HG03135 (cell line): ENCODE measurements at regions not wholly inside any gene's neighbourhood (a gene's known extent, or its start where the extent isn't known, plus 50 kb on each side); places are given as distances from the start of the nearest gene placed in this dataset.
"Not testable (repeated sequence)": the region's sequence is repeated elsewhere in the genome, so short reads cannot be mapped to it uniquely, and the experiment has no call there.

Source experiments
- ATAC-seq: cut with Tn5 transposase; IDR thresholded peaks from one replicate; pipeline ENCODE4 v1.9.1; 2021; ENCODE audit warnings: mild to moderate bottlenecking, moderate library complexity; ENCODE audit not compliant: unreplicated experiment

DNA sequence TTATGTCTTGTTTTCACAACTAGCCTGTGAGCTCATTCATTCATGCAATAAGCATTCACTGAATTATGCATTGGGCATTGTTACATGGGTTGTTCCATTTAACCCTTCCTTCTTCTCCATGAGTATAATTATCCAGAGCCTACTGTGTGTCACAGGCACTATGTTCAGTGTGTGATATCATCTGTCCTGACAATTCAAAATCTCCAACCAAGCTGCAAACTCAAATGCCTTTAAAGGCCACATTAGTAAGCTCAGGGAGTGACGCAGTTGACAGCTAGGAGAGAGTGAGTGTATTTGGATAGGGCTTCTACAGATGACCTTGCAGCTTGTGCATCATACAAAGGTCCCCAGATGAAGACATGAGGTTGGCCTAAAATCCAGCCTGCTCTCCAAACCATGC, 289.5 kb downstream of the OMA1 start:
- ATAC-seq: no peak

DNA sequence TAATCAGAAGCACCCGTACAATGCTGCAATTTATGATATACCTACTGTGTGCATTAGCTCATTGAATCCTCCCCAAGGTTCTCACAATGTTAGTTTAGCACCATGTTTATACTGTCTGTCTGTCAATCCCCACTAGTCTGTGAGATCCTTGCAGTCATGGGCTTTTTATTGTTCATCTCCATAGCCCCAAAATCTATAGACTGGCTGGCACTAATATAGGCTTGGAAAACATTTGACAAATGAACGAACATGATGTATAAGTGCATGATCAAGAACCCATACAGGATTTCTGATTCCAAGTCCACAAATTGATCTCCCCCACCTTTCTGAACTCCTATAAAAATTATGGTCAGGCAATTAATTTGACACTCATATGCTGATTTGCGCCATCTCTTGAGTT, 290.0 kb downstream of the OMA1 start:
- ATAC-seq: no peak

DNA sequence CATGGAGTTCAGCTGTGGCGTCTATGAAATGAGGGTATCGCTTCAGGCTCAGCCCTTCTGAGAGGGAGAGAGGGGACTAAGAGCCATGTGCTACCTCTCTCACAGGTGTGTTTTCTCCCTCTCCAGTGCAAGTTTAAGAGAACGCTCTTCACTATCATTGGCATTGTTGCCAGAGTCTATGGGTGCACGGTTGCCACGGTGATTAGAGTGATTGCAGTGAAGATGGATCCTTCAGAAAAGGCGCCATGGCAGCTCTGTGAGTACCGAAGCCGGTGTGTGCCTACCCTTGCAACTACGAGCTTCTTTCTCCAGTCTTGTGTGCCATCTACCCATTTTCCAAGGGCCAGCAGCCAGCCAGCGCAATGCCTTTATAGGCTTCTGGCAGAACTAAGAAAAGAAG, 290.5 kb downstream of the OMA1 start:
- no peak for ATAC-seq

- no peak for ATAC-seq
These were observed 291.3 kb downstream of the OMA1 start for GRCh38 chr1:58255192-58255591.

GRCh38 chr1:58251430-58252073, 295.0 kb downstream of the OMA1 start:
- no peak for ATAC-seq

GRCh38 chr1:58250587-58250948, 296.0 kb downstream of the OMA1 start:
- no peak for ATAC-seq

GRCh38 chr1:58249737-58250586, 296.6 kb downstream of the OMA1 start:
- ATAC-seq: no peak

DNA sequence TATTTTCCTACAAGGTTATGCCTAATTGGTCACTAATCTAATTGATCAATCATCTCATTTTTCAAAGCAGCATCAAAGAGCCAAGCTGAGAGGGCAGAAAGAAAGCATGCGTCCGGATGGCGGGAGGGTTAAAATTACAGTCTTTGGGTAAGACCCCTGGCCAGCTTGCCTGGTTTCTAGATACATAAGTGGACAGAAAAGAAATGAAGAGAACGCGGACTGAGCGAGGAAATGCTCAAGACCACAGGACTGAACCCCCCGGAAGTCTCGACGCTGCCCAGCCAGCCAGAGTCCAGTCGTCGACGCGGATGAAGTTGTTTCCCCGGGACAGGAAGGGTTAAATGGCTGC, 297.2 kb downstream of the OMA1 start:
- no peak for ATAC-seq

GRCh38 chr1:58248791-58249190, 297.7 kb downstream of the OMA1 start:
- no peak for ATAC-seq

- no peak for ATAC-seq
These were observed 298.5 kb downstream of the OMA1 start for GRCh38 chr1:58248072-58248471.

DNA sequence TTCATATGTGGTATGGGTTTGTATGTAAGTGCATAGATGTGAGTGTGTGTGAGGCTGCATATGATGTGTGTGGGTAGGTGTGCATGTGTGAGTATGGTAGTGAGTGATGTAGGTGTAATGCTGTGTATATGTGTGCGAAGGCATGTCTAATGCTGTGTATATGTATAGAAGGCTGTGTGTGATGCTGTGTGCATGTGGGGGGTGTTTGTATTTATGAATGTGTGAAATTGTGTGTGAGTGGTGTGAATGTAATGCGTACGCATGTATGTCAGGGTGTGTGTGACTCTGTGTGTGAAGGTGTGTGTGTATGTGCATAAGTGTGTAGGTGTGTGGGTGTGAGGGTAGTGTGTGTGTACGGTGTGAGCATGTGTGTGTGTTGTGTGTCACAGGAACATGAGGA, 300.0 kb downstream of the OMA1 start:
- ATAC-seq: no peak

DNA sequence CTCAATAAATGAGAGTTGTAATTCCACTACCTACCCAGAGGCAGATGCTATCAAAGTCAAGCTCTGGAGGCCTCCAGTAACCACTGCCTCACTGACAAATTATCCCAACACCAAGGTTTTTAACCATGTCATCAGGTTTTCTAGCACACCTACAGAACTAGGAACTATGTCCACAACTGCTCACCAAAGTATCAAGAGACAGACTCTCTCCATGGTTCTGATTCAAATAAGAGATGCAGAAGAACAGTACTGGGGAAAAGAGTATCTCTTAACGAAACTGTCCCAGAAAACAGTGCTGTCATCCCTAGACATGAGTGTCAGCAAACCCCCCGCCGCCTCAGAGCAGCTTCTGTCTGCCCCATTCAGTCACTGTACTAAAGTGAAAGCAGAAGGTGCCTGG, 301.7 kb downstream of the OMA1 start:
- no peak for ATAC-seq

GRCh38 chr1:58238846-58239245, 307.7 kb downstream of the OMA1 start:
- ATAC-seq: no peak

- no peak for ATAC-seq
These were observed 312.8 kb downstream of the OMA1 start for GRCh38 chr1:58233729-58234128.

GRCh38 chr1:58231204-58231603, 315.3 kb downstream of the OMA1 start:
- ATAC-seq: no peak

DNA sequence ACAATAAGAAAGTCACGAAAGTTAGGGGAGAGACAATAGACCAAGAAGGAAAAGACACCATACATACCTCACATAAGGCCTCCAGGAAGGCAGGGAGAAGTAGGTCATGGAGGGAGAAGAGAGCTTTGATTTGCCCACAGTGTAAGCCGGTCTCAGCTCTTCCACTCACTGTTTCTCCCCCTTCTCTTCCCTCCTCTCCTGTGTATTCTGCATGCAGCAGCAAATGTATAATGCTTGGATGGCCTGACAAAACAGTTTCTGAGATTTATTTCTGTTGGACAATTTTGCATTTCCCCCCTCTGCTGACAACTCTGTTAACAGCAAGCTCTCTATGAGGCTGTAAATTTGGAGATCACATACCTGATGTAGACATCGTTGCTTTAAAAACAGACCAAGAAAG, 318.9 kb downstream of the OMA1 start:
- no peak for ATAC-seq

DNA sequence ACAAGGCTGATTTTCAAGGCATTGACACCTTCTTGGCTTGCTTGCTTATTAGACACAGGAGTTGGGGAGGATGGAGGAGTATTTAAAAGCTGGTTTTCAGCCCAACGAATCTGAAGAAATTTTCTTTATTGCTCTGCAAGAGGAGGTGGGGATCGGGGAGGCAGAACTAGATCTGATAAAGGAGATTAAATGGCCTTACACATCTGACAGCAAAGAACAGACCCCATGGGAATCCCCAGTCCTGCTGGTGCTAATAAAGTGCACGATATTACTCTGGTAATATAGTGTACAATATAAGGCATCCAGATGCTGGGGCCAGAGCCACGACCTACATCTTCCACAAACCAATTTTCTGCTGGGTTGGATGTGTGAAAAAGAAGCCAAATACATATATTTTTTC, 323.0 kb downstream of the OMA1 start:
- no peak for ATAC-seq

GRCh38 chr1:58220836-58221472, 325.6 kb downstream of the OMA1 start:
- no peak for ATAC-seq

DNA sequence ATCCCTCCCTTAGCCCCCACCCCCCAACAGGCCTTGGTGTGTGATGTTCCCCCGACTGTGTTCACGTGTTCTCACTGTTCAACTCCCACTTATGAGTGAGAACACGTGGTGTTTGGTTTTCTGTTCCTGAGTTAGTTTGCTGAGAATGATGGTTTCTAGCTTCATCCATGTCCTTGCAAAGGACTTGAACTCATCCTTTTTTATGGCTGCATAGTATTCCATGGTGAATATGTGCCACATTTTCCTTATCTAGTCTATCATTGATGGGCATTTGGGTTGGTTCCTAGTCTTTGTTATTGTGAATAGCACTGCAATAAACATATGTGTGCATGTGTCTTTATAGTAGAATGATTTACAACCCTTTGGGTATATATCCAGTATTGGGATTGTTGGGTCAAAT, 330.4 kb downstream of the OMA1 start:
- ATAC-seq: not testable (repeated sequence)

DNA sequence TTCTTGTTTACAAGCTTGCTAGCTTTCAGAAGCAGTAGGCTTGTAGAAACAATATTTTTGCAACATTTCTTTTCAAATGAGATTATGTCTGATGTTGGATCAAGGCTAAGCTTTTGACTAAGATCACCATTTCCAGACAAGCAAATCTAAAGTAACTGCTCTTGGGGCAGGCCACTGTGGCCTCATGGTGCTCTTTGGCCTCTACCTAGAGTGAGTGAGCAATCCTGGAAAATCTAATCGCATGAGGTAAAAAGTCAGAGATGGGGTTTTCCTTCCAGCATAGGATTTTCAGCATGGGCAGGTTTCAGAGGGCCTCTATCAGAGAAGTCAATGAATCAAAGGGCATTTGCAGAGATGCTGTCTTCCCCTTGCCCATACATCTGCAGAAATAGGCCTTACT, 331.9 kb downstream of the OMA1 start:
- ATAC-seq: no peak

DNA sequence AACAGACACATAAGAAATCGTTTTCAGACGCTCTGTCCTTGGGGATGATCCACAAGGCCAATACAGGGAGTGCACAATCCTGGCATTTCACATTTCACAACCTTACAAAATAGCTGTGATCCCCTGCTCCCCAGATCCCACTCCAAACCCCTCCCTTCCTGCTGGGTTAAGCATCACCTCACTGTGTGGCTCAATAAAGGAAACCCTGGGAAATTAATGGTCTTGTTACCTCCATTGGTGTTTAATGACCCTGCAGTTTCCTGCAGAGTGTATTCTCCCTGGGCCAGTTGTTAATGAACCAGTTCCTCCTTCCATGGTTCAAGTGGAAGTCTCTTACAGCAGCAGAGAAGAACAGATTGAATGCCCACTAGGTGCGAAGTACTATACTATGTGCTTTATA, 334.7 kb downstream of the OMA1 start:
- no peak for ATAC-seq

DNA sequence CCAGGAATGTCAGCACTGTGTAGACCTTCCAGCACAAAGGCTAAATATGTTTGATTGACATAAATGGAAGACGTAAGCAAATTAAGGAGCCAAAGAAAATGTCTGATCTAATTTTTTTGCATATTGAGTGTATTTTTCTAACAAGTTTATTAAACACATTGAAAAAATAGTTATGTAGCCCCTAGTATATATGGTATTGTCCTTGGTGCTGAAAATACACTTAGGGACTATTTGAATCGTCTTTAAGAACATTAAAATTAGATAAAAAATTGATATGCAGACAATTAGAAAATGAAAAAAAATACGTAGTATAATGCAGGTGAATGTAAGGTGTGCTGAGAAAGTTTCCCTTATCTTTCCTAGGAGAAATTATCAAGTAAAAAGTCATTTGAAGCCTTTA, 337.0 kb downstream of the OMA1 start:
- ATAC-seq: no peak
